Stomach (tissue), 4 donors: ENCODE measurements at regions not wholly inside any gene's neighbourhood (a gene's known extent, or its start where the extent isn't known, plus 50 kb on each side); places are given as distances from the start of the nearest gene placed in this dataset.

Experiments used
- EP300 ChIP-seq: sonication (generic); formaldehyde crosslinking; IDR thresholded peaks from one replicate; pipeline ENCODE4 v1.6.1; 2017; ENCODE audit warnings: antibody characterized with exemption
- POLR2A ChIP-seq, 4 donors: fragments of 450-650 bp; IDR thresholded peaks; one replicate each; pipeline ENCODE4 v1.6.1; 2016; ENCODE audit warnings: antibody characterized with exemption in 4 of 4, control low read depth in 2 of 4, mild to moderate bottlenecking in 1 of 4, moderate library complexity in 1 of 4
- POLR2AphosphoS5 ChIP-seq, 3 donors: sonication (generic); formaldehyde crosslinking; IDR thresholded peaks; one replicate each; pipeline ENCODE4 v1.6.1; 2016; ENCODE audit warnings: antibody characterized with exemption in 3 of 3
- TF ChIP-seq, protein P1 (sequence below), 7 experiments: fragments of 450-650 bp in 4 of 7; fragments of 200-600 bp in 3 of 7; sonication (generic) in 3 of 7; IDR thresholded peaks; one replicate each; pipeline ENCODE4 v1.5.1; 2016 to 2019; ENCODE audit warnings: antibody characterized with exemption in 7 of 7, control low read depth in 2 of 7, mild to moderate bottlenecking in 1 of 7

GRCh38 chr14:96625426-96625985 is 123.3 kb downstream of the PAPOLA start:
- TF ChIP-seq, protein P1, sequence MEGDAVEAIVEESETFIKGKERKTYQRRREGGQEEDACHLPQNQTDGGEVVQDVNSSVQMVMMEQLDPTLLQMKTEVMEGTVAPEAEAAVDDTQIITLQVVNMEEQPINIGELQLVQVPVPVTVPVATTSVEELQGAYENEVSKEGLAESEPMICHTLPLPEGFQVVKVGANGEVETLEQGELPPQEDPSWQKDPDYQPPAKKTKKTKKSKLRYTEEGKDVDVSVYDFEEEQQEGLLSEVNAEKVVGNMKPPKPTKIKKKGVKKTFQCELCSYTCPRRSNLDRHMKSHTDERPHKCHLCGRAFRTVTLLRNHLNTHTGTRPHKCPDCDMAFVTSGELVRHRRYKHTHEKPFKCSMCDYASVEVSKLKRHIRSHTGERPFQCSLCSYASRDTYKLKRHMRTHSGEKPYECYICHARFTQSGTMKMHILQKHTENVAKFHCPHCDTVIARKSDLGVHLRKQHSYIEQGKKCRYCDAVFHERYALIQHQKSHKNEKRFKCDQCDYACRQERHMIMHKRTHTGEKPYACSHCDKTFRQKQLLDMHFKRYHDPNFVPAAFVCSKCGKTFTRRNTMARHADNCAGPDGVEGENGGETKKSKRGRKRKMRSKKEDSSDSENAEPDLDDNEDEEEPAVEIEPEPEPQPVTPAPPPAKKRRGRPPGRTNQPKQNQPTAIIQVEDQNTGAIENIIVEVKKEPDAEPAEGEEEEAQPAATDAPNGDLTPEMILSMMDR (IDR thresholded peaks at IDR 0.05): no peak
- TF ChIP-seq POLR2A (IDR thresholded peaks at IDR 0.05): no peak
- TF ChIP-seq EP300: no peak
- no peak for TF ChIP-seq POLR2AphosphoS5 (IDR thresholded peaks at IDR 0.05)
